ENCODE measurements at regions not wholly inside any gene's neighbourhood (a gene's known extent, or its start where the extent isn't known, plus 50 kb on each side); places are given as distances from the start of the nearest gene placed in this dataset.

GRCh38 chr5:6058055-6058715, 320.2 kb downstream of the MED10 start:
- Histone ChIP-seq H3K27me3 (no peaks in the 10 kb centered on the region), H3K27ac (no peak overlapping the region), H3K4me3 (no peak overlapping the region), H3K9me3 (ENCODE audit: low read depth) (no peaks in the 10 kb centered on the region), H3K36me3 (no peaks in the 10 kb centered on the region), H3K4me1 (ENCODE audit: low read depth) (no peaks in the 10 kb centered on the region)
- no peak for DNase-seq (ENCODE audit: low read depth in 1 of 2, low spot score in 1 of 2)
- TF ChIP-seq CTCF (IDR thresholded peaks at IDR 0.05; ENCODE audit: low read depth, low read length) = no peak

- Histone ChIP-seq H3K27ac (no peak overlapping the region), H3K36me3 (no peaks in the 10 kb centered on the region), H3K9me3 (ENCODE audit: low read depth) (no peaks in the 10 kb centered on the region), H3K4me3 (no peak overlapping the region), H3K27me3 (no peaks in the 10 kb centered on the region), H3K4me1 (ENCODE audit: low read depth) (no peaks in the 10 kb centered on the region)
- TF ChIP-seq CTCF (IDR thresholded peaks at IDR 0.05; ENCODE audit: low read depth, low read length) = no peak
- no peak for DNase-seq (ENCODE audit: low read depth in 1 of 2, low spot score in 1 of 2)
Observed at GRCh38 chr5:6056280-6056679, 322.1 kb downstream of the MED10 start.

- no peak overlapping the region for H3K27ac ChIP-seq
- no peaks in the 10 kb centered on the region for H3K27me3 ChIP-seq
- no peaks in the 10 kb centered on the region for H3K9me3 ChIP-seq (ENCODE audit: low read depth)
- no peaks in the 10 kb centered on the region for H3K4me1 ChIP-seq (ENCODE audit: low read depth)
- H3K4me3 ChIP-seq = no peak overlapping the region
- DNase-seq (ENCODE audit: low read depth in 1 of 2, low spot score in 1 of 2) = no peak
- no peak for TF ChIP-seq CTCF (IDR thresholded peaks at IDR 0.05; ENCODE audit: low read depth, low read length)
- H3K36me3 ChIP-seq = no peaks in the 10 kb centered on the region
Observed at GRCh38 chr5:6049662-6050061, 328.7 kb downstream of the MED10 start.

- no peaks in the 10 kb centered on the region for H3K4me1 ChIP-seq (ENCODE audit: low read depth)
- no peak overlapping the region for H3K27ac ChIP-seq
- H3K9me3 ChIP-seq (ENCODE audit: low read depth) = no peaks in the 10 kb centered on the region
- no peak for TF ChIP-seq CTCF (IDR thresholded peaks at IDR 0.05; ENCODE audit: low read depth, low read length)
- no peak overlapping the region for H3K4me3 ChIP-seq
- H3K36me3 ChIP-seq = no peaks in the 10 kb centered on the region
- DNase-seq (ENCODE audit: low read depth in 1 of 2, low spot score in 1 of 2) = no peak
- no peaks in the 10 kb centered on the region for H3K27me3 ChIP-seq
Observed at GRCh38 chr5:6048746-6049145, 329.6 kb downstream of the MED10 start.

GRCh38 chr5:6046296-6046967, 331.9 kb downstream of the MED10 start:
- Histone ChIP-seq H3K4me1 (ENCODE audit: low read depth) (no peaks in the 10 kb centered on the region), H3K9me3 (ENCODE audit: low read depth) (no peaks in the 10 kb centered on the region), H3K27ac (no peak overlapping the region), H3K36me3 (no peaks in the 10 kb centered on the region), H3K27me3 (no peaks in the 10 kb centered on the region), H3K4me3 (no peak overlapping the region)
- TF ChIP-seq CTCF (IDR thresholded peaks at IDR 0.05; ENCODE audit: low read depth, low read length) = no peak
- no peak for DNase-seq (ENCODE audit: low read depth in 1 of 2, low spot score in 1 of 2)

All from cardiac muscle cell (in vitro differentiated cells and primary cell).